DOHH2 (cell line): ENCODE measurements at regions not wholly inside any gene's neighbourhood (a gene's known extent, or its start where the extent isn't known, plus 50 kb on each side); places are given as distances from the start of the nearest gene placed in this dataset.
"Not testable (repeated sequence)": the region's sequence is repeated elsewhere in the genome, so short reads cannot be mapped to it uniquely, and the experiment has no call there.

Experiments
- H3F3A ChIP-seq: fragments of 200-600 bp; sonication (generic), shearing (Covaris generic); 2 replicates; pipeline ENCODE4 v1.6.0; 2016; ENCODE audit warnings: antibody characterized with exemption, mild to moderate bottlenecking; ENCODE audit not compliant: control insufficient read depth, insufficient read depth
- H3K27ac ChIP-seq: fragments of 200-600 bp; sonication (generic); 2 replicates; pipeline ENCODE4 v1.5.1; 2014; ENCODE audit warnings: low read depth, mild to moderate bottlenecking, low read length, moderate library complexity
- H3K27me3 ChIP-seq: fragments of 200-600 bp; sonication (generic); 2 replicates; pipeline ENCODE4 v1.6.1; 2014; ENCODE audit warnings: mild to moderate bottlenecking, low read length, mixed read lengths; ENCODE audit not compliant: control insufficient read depth
- H3K36me3 ChIP-seq: fragments of 200-600 bp; sonication (generic); 2 replicates; pipeline ENCODE4 v1.6.1; 2014; ENCODE audit warnings: mild to moderate bottlenecking, low read length, moderate library complexity, mixed read lengths; ENCODE audit not compliant: control insufficient read depth
- H3K4me1 ChIP-seq: fragments of 200-600 bp; sonication (generic); 2 replicates; pipeline ENCODE4 v1.6.1; 2014; ENCODE audit warnings: mild to moderate bottlenecking, low read length, mixed read lengths; ENCODE audit not compliant: control insufficient read depth
- H3K4me2 ChIP-seq: fragments of 200-600 bp; sonication (generic); 2 replicates; pipeline ENCODE4 v1.6.0; 2014; ENCODE audit warnings: mild to moderate bottlenecking, low read length, moderate library complexity
- H3K4me3 ChIP-seq: fragments of 200-600 bp; sonication (generic); 2 replicates; pipeline ENCODE4 v1.5.1; 2014; ENCODE audit warnings: mild to moderate bottlenecking, low read length, mixed read lengths
- H3K79me2 ChIP-seq: fragments of 200-600 bp; sonication (generic); 2 replicates; pipeline ENCODE4 v1.6.1; 2014; ENCODE audit warnings: mild to moderate bottlenecking, low read length, mixed read lengths; ENCODE audit not compliant: control insufficient read depth
- H3K9me2 ChIP-seq: fragments of 200-600 bp; sonication (generic); replicated peaks from 2 replicates; pipeline ENCODE4 v1.6.1; 2014; ENCODE audit warnings: mild to moderate bottlenecking, low read length, mixed read lengths; ENCODE audit not compliant: control insufficient read depth
- H3K9me3 ChIP-seq: fragments of 200-600 bp; sonication (generic); 2 replicates; pipeline ENCODE4 v1.6.1; 2014; ENCODE audit warnings: antibody characterized with exemption, low read length, mixed read lengths; ENCODE audit not compliant: control insufficient read depth, insufficient read depth
- H4K20me1 ChIP-seq: fragments of 200-600 bp; sonication (generic); 2 replicates; pipeline ENCODE4 v1.6.0; 2014; ENCODE audit warnings: low read depth, mild to moderate bottlenecking, antibody characterized with exemption, low read length, moderate library complexity; ENCODE audit not compliant: control insufficient read depth, insufficient read depth
- CTCF ChIP-seq: fragments of 200-600 bp; sonication (generic); IDR thresholded peaks from one replicate; pipeline ENCODE4 v1.5.1; 2014; ENCODE audit warnings: antibody characterized with exemption, mild to moderate bottlenecking, low read depth, low read length; ENCODE audit not compliant: poor library complexity, severe bottlenecking
- EZH2phosphoT487 ChIP-seq: fragments of 200-600 bp; sonication (generic); IDR thresholded peaks from 2 replicates; pipeline ENCODE4 v1.6.1; 2017; ENCODE audit warnings: borderline replicate concordance, mild to moderate bottlenecking, antibody characterized with exemption, low read length, moderate library complexity, mixed read lengths

- H3K27me3 ChIP-seq = no peaks in the 10 kb centered on the region
- H4K20me1 ChIP-seq = no peaks in the 10 kb centered on the region
- TF ChIP-seq CTCF (no peak), EZH2phosphoT487 (no peak)
- no peaks in the 10 kb centered on the region for H3K9me3 ChIP-seq
- H3K27ac ChIP-seq = no peak overlapping the region
- no peak overlapping the region for H3K4me2 ChIP-seq
- H3F3A ChIP-seq = no peaks in the 10 kb centered on the region
- H3K36me3 ChIP-seq = no peaks in the 10 kb centered on the region
- no peaks in the 10 kb centered on the region for H3K9me2 ChIP-seq
- H3K4me1 ChIP-seq = no peaks in the 10 kb centered on the region
- no peaks in the 10 kb centered on the region for H3K79me2 ChIP-seq
- H3K4me3 ChIP-seq = no peak overlapping the region
Measured at GRCh38 chr11:103812680-103813079, 223.8 kb upstream of the DDI1 start.

DNA sequence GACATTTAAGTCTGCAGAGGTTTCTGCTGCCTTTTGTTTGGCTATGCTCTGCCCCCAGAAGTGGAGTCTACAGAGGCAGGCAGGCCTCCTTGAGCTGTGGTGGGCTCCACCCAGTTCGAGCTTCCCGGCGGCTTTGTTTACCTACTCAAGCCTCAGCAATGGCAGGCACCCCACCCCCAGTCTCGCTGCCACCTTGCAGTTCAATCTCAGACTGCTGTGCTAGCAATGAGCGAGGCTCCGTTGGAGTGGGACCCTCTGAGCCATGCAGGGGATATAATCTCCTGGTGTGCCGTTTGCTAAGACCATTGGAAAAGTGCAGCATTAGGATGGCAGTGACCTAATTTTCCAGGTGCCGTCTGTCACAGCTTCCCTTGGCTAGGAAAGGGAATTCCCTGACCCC lies 216.1 kb upstream of the DDI1 start:
- H3K27me3 ChIP-seq, H3K4me3 ChIP-seq, H3K9me2 ChIP-seq, H3K4me1 ChIP-seq, H3K4me2 ChIP-seq, H3K79me2 ChIP-seq, H4K20me1 ChIP-seq, H3K9me3 ChIP-seq, H3F3A ChIP-seq, H3K27ac ChIP-seq, H3K36me3 ChIP-seq: not testable (repeated sequence)

DNA sequence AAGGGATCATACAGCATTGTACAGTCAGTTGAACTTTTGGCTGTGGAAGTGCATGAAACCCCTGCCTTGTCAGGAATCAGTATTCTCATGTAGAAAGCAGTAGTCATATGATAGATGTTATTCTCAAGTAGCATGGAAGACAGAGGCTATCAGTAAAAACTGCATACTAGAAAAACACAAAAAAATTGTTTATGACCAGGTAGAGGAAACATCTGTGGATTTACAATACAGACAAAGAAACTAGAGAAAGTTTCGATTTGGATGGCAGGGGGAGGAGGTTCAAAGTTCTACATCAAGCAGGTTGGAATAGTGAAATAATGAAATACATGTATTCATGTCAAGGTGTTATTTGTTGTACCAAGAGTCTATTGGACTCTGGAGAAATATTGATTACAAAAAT lies 212.3 kb upstream of the DDI1 start:
- Histone ChIP-seq H3K36me3 (no peaks in the 10 kb centered on the region), H3F3A (no peaks in the 10 kb centered on the region), H3K4me1 (no peaks in the 10 kb centered on the region), H3K9me2 (no peaks in the 10 kb centered on the region), H3K4me3 (no peak overlapping the region), H4K20me1 (no peaks in the 10 kb centered on the region), H3K27me3 (no peaks in the 10 kb centered on the region), H3K9me3 (no peaks in the 10 kb centered on the region), H3K27ac (no peak overlapping the region), H3K79me2 (no peaks in the 10 kb centered on the region), H3K4me2 (no peak overlapping the region)
- TF ChIP-seq CTCF = no peak
- TF ChIP-seq EZH2phosphoT487 = no peak

GRCh38 chr11:103825469-103825868 lies 211.0 kb upstream of the DDI1 start:
- Histone ChIP-seq H3K4me1 (no peaks in the 10 kb centered on the region), H3K4me2 (no peak overlapping the region), H3F3A (no peaks in the 10 kb centered on the region), H3K27me3 (no peaks in the 10 kb centered on the region), H3K79me2 (no peaks in the 10 kb centered on the region), H4K20me1 (no peaks in the 10 kb centered on the region), H3K4me3 (no peak overlapping the region), H3K36me3 (no peaks in the 10 kb centered on the region), H3K27ac (no peak overlapping the region), H3K9me2 (no peaks in the 10 kb centered on the region), H3K9me3 (no peaks in the 10 kb centered on the region)
- no peak for TF ChIP-seq CTCF
- TF ChIP-seq EZH2phosphoT487 = no peak
